Stimulated activated CD8-positive, alpha-beta memory T cell treated with anti-CD3 and anti-CD28 coated beads, Interleukin-4, amount 100 ng/mL, for 4 hours (primary cell): ENCODE measurements at regions not wholly inside any gene's neighbourhood (a gene's known extent, or its start where the extent isn't known, plus 50 kb on each side); places are given as distances from the start of the nearest gene placed in this dataset.

Experiments
- DNase-seq, 2 donors: peaks; one replicate each; pipeline ENCODE4 v3.0.0-alpha.2; 2020; ENCODE audit warnings: low read depth in 2 of 2, low spot score in 1 of 2

GRCh38 chr18:41842886-41843285 lies 112.1 kb upstream of the PIK3C3 start:
- DNase-seq: no peak

- no peak for DNase-seq
These were observed 125.2 kb upstream of the PIK3C3 start for GRCh38 chr18:41829647-41830516.

- DNase-seq: no peak
These were observed 126.9 kb upstream of the PIK3C3 start for GRCh38 chr18:41828137-41828536.

GRCh38 chr18:41820784-41821183 lies 134.2 kb upstream of the PIK3C3 start:
- no peak for DNase-seq

GRCh38 chr18:41818381-41819355 lies 136.4 kb upstream of the PIK3C3 start:
- no peak for DNase-seq

- no peak for DNase-seq
These were observed 140.4 kb upstream of the PIK3C3 start for GRCh38 chr18:41814651-41815050.

GRCh38 chr18:41809652-41810051 lies 145.4 kb upstream of the PIK3C3 start:
- no peak for DNase-seq

- DNase-seq: no peak
These were observed 149.7 kb upstream of the PIK3C3 start for GRCh38 chr18:41805341-41805740.

GRCh38 chr18:41798879-41799278 lies 156.2 kb upstream of the PIK3C3 start:
- DNase-seq: no peak

- no peak for DNase-seq
These were observed 164.3 kb upstream of the PIK3C3 start for GRCh38 chr18:41790687-41791086.

- no peak for DNase-seq
These were observed 166.0 kb upstream of the PIK3C3 start for GRCh38 chr18:41789001-41789400.

- DNase-seq: no peak
These were observed 171.2 kb upstream of the PIK3C3 start for GRCh38 chr18:41783879-41784278.

GRCh38 chr18:41783065-41783818 lies 171.8 kb upstream of the PIK3C3 start:
- no peak for DNase-seq

- DNase-seq: no peak
These were observed 183.1 kb upstream of the PIK3C3 start for GRCh38 chr18:41771973-41772372.

GRCh38 chr18:41769265-41769664 lies 185.8 kb upstream of the PIK3C3 start:
- DNase-seq: no peak

- DNase-seq: no peak
These were observed 186.6 kb upstream of the PIK3C3 start for GRCh38 chr18:41768467-41768866.

GRCh38 chr18:41767960-41768359 lies 187.1 kb upstream of the PIK3C3 start:
- DNase-seq: no peak

GRCh38 chr18:41765460-41765859 lies 189.6 kb upstream of the PIK3C3 start:
- no peak for DNase-seq

GRCh38 chr18:41763361-41763760 lies 191.7 kb upstream of the PIK3C3 start:
- DNase-seq: no peak

- no peak for DNase-seq
These were observed 193.6 kb upstream of the PIK3C3 start for GRCh38 chr18:41761333-41762018.

- DNase-seq: no peak
These were observed 196.5 kb upstream of the PIK3C3 start for GRCh38 chr18:41758534-41758933.
